Heart left ventricle (tissue), 13 donors: ENCODE measurements at regions not wholly inside any gene's neighbourhood (a gene's known extent, or its start where the extent isn't known, plus 50 kb on each side); places are given as distances from the start of the nearest gene placed in this dataset.

ENCODE experiments used
- CTCF ChIP-seq, 12 donors: fragments of 200-600 bp; sonication (generic) in 4 of 12; IDR thresholded peaks; one replicate each; pipeline versions ENCODE4 v1.5.0 to v1.8.0; 2018 to 2022; ENCODE audit warnings: antibody characterized with exemption in 12 of 12, mild to moderate bottlenecking in 5 of 12
- POLR2A ChIP-seq, 2 donors: fragments of 450-650 bp; IDR thresholded peaks; one replicate each; pipeline ENCODE4 v1.6.1; 2017; ENCODE audit warnings: antibody characterized with exemption in 2 of 2, mild to moderate bottlenecking in 2 of 2, moderate library complexity in 2 of 2
- donor health status: ischemic (EF 13 %, LVEDD 7.1; RV severe dilation, severe dysfunction).
- donor health status: DM: no; HTN: yes; CAD: no.
- donor health status: DM: no; HTN: no; CAD: no.
- donor health status: ischemic (EF 25% LVEDD 6.9; RV normal size, moderate dysfunction).
- donor health status: ischemic (EF 25% LVEDD 5.7; RV mildly dilated, moderate dysfunction).
- donor health status: ischemic (EF 35%, LVEDD 5.7; RV mildly dilated, moderate dysfunction).
- donor health status: nonischemic (EF 11% LVEDD 7.7; RV severe dilation, severe dysfunction).
- donor health status: DM: yes; HTN: yes; CAD: no.
- donor health status: PGD.
- donor health status: ischemic (EF 29% LVEDD 5.4; RV normal size, mild dysfunction).
- donor health status: nonischemic (EF 23%, LVEDD 6.1; RV moderate dilation, normal function).

- TF ChIP-seq POLR2A (IDR thresholded peaks at IDR 0.05) (no peak), CTCF (IDR thresholded peaks at IDR 0.05) (no peak)
These were observed 84.1 kb downstream of the BOD1L2 start for GRCh38 chr18:57230861-57231585.
